HG02973 (cell line): ENCODE measurements at regions not wholly inside any gene's neighbourhood (a gene's known extent, or its start where the extent isn't known, plus 50 kb on each side); places are given as distances from the start of the nearest gene placed in this dataset.

Experiments
- ATAC-seq: cut with Tn5 transposase; IDR thresholded peaks from one replicate; pipeline ENCODE4 v1.9.1; 2021; ENCODE audit warnings: moderate library complexity; ENCODE audit not compliant: unreplicated experiment

GRCh38 chr2:204104811-204105210 is 168.2 kb downstream of the ICOS start:
- no peak for ATAC-seq

GRCh38 chr2:204108330-204108751 is 171.8 kb downstream of the ICOS start:
- no peak for ATAC-seq

GRCh38 chr2:204108781-204109295 is 172.3 kb downstream of the ICOS start:
- ATAC-seq = no peak

GRCh38 chr2:204109681-204110080 is 173.1 kb downstream of the ICOS start:
- ATAC-seq = no peak

- peak; percentile 93 for ATAC-seq
Observed at GRCh38 chr2:204110338-204110741, 173.8 kb downstream of the ICOS start.

GRCh38 chr2:204110751-204111516 is 174.4 kb downstream of the ICOS start:
- no peak for ATAC-seq

GRCh38 chr2:204112084-204112770 is 175.7 kb downstream of the ICOS start:
- no peak for ATAC-seq

GRCh38 chr2:204114295-204115136 is 178.0 kb downstream of the ICOS start:
- ATAC-seq = no peak

GRCh38 chr2:204115137-204116056 is 178.8 kb downstream of the ICOS start:
- no peak for ATAC-seq

- ATAC-seq = no peak
Observed at GRCh38 chr2:204116159-204116792, 179.7 kb downstream of the ICOS start.

- ATAC-seq = no peak
Observed at GRCh38 chr2:204122425-204122824, 185.9 kb downstream of the ICOS start.

GRCh38 chr2:204124140-204124750 is 187.7 kb downstream of the ICOS start:
- ATAC-seq = no peak

- ATAC-seq = no peak
Observed at GRCh38 chr2:204126705-204127104, 190.1 kb downstream of the ICOS start.

- ATAC-seq = no peak
Observed at GRCh38 chr2:204127238-204127637, 190.7 kb downstream of the ICOS start.

- ATAC-seq = no peak
Observed at GRCh38 chr2:204129591-204130294, 193.2 kb downstream of the ICOS start.

- no peak for ATAC-seq
Observed at GRCh38 chr2:204131621-204132020, 195.1 kb downstream of the ICOS start.

GRCh38 chr2:204133476-204133875 is 196.9 kb downstream of the ICOS start:
- no peak for ATAC-seq

GRCh38 chr2:204134421-204134820 is 197.9 kb downstream of the ICOS start:
- no peak for ATAC-seq

GRCh38 chr2:204135752-204136151 is 199.2 kb downstream of the ICOS start:
- no peak for ATAC-seq
